ENCODE measurements at regions not wholly inside any gene's neighbourhood (a gene's known extent, or its start where the extent isn't known, plus 50 kb on each side); places are given as distances from the start of the nearest gene placed in this dataset.

DNA sequence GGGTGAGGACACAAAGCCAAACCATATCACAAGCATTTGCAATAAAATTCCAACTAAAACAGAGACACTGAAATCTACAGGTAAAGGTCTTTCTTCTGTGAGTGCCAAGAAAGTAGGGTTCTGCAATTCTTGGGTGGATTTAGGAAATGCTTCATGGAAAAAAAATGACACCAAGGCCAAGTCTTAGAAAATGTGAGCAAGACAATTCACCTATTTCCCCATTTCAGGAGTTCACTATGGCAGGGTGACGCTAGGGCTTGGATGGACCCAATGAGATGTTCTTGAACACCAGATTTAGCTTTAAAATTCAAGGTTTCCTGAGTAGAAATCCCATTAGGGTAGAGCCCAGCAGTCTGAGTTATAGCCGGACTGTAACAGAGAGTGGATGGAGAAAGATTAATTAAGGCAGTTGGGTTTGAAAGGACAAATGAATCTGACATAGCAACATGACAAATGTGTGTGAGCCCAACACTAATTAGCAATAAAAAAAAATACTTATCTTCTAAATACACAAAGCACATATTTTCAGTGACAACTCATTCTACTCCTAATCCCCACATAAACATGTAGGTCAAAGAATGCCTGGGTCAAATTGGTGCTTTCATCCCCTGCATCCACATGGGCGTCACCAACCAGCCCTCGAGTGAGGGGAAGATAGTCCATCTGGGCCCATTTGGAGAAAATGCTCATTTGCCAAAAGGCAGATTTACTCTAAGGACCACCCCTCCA lies 180.4 kb upstream of the JARID2 start:
- Histone ChIP-seq H3K9ac (ENCODE audit: low read length) (no peak overlapping the region), H2AFZ (ENCODE audit: low read depth, low read length, poor library complexity, severe bottlenecking) (peak overlapping the region; percentile 77), H3K36me3 (ENCODE audit: control insufficient read depth in 1 of 2, insufficient read depth in 2 of 2, low read length in 2 of 2) (no peaks in the 10 kb centered on the region), H3K4me1 (ENCODE audit: control insufficient read depth in 1 of 2, insufficient read depth in 2 of 2, low read length in 2 of 2) (peaks cover 0 to 21% of the 10 kb centered on the region in 2 experiments; a peak in 2 of 4 replicates), H3K4me3 (replicated peaks in 1 of 2; ENCODE audit: low read depth in 1 of 2, low read length in 2 of 2) (no peak overlapping the region), H3K4me2 (ENCODE audit: low read length) (no peak overlapping the region), H3K27me3 (ENCODE audit: insufficient read depth, low read length) (no peaks in the 10 kb centered on the region), H3K79me2 (ENCODE audit: insufficient read depth, low read length) (no peaks in the 10 kb centered on the region), H4K20me1 (ENCODE audit: insufficient read depth) (no peaks in the 10 kb centered on the region), H3K9me3 (ENCODE audit: control insufficient read depth in 1 of 2, insufficient read depth in 1 of 2, low read depth in 1 of 2, low read length in 2 of 2) (no peaks in the 10 kb centered on the region), H3K9me2 (ENCODE audit: insufficient read depth) (no peaks in the 10 kb centered on the region), H3K27ac (ENCODE audit: low read depth, low read length) (no peak overlapping the region)
- POLR2A ChIA-PET, result no interaction called here
- ATAC-seq (no peak), DNase-seq (ENCODE audit: low read depth, low spot score) (no peak)
- CTCF ChIA-PET, result no interaction called here
- TF ChIP-seq, protein P1, sequence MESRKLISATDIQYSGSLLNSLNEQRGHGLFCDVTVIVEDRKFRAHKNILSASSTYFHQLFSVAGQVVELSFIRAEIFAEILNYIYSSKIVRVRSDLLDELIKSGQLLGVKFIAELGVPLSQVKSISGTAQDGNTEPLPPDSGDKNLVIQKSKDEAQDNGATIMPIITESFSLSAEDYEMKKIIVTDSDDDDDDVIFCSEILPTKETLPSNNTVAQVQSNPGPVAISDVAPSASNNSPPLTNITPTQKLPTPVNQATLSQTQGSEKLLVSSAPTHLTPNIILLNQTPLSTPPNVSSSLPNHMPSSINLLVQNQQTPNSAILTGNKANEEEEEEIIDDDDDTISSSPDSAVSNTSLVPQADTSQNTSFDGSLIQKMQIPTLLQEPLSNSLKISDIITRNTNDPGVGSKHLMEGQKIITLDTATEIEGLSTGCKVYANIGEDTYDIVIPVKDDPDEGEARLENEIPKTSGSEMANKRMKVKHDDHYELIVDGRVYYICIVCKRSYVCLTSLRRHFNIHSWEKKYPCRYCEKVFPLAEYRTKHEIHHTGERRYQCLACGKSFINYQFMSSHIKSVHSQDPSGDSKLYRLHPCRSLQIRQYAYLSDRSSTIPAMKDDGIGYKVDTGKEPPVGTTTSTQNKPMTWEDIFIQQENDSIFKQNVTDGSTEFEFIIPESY (IDR thresholded peaks at IDR 0.05; ENCODE audit: extremely low read depth, insufficient replicate concordance, low read length), result no peak
- TF ChIP-seq, protein P2, sequence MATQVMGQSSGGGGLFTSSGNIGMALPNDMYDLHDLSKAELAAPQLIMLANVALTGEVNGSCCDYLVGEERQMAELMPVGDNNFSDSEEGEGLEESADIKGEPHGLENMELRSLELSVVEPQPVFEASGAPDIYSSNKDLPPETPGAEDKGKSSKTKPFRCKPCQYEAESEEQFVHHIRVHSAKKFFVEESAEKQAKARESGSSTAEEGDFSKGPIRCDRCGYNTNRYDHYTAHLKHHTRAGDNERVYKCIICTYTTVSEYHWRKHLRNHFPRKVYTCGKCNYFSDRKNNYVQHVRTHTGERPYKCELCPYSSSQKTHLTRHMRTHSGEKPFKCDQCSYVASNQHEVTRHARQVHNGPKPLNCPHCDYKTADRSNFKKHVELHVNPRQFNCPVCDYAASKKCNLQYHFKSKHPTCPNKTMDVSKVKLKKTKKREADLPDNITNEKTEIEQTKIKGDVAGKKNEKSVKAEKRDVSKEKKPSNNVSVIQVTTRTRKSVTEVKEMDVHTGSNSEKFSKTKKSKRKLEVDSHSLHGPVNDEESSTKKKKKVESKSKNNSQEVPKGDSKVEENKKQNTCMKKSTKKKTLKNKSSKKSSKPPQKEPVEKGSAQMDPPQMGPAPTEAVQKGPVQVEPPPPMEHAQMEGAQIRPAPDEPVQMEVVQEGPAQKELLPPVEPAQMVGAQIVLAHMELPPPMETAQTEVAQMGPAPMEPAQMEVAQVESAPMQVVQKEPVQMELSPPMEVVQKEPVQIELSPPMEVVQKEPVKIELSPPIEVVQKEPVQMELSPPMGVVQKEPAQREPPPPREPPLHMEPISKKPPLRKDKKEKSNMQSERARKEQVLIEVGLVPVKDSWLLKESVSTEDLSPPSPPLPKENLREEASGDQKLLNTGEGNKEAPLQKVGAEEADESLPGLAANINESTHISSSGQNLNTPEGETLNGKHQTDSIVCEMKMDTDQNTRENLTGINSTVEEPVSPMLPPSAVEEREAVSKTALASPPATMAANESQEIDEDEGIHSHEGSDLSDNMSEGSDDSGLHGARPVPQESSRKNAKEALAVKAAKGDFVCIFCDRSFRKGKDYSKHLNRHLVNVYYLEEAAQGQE (IDR thresholded peaks at IDR 0.05; ENCODE audit: low read depth), result no peak
- TF ChIP-seq, protein P3, sequence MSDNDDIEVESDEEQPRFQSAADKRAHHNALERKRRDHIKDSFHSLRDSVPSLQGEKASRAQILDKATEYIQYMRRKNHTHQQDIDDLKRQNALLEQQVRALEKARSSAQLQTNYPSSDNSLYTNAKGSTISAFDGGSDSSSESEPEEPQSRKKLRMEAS (IDR thresholded peaks at IDR 0.05), result no peak
- no peak for TF ChIP-seq CBX3 (IDR thresholded peaks at IDR 0.05; ENCODE audit: low read depth)
- no peak for TF ChIP-seq SRF (IDR thresholded peaks at IDR 0.05; ENCODE audit: low read depth)
- TF ChIP-seq POLR2A (IDR thresholded peaks at IDR 0.05; ENCODE audit: borderline replicate concordance, extremely low read depth, insufficient read depth, insufficient read length), result no peak
- no peak for TF ChIP-seq SIN3A (IDR thresholded peaks at IDR 0.05; ENCODE audit: low read depth)
- no peak for TF ChIP-seq POLR2AphosphoS5 (IDR thresholded peaks at IDR 0.05; ENCODE audit: low read depth, low read length)
- TF ChIP-seq, protein P4, sequence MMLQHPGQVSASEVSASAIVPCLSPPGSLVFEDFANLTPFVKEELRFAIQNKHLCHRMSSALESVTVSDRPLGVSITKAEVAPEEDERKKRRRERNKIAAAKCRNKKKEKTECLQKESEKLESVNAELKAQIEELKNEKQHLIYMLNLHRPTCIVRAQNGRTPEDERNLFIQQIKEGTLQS (IDR thresholded peaks at IDR 0.05), result no peak
- no peak for TF ChIP-seq RAD21 (IDR thresholded peaks at IDR 0.05; ENCODE audit: low read depth)
- TF ChIP-seq CEBPB (IDR thresholded peaks at IDR 0.05; ENCODE audit: low read depth), result no peak
- no peak for TF ChIP-seq TCF7L2 (IDR thresholded peaks at IDR 0.05; ENCODE audit: borderline replicate concordance, extremely low read depth, insufficient read depth, insufficient read length)
- no peak for TF ChIP-seq EGR1 (IDR thresholded peaks at IDR 0.05; ENCODE audit: low read depth)
- no peak for TF ChIP-seq ELF1 (IDR thresholded peaks at IDR 0.05; ENCODE audit: borderline replicate concordance, low read depth)
- TF ChIP-seq ZFX (IDR thresholded peaks at IDR 0.05), result no peak
- TF ChIP-seq EZH2phosphoT487 (IDR thresholded peaks at IDR 0.05; ENCODE audit: borderline replicate concordance), result no peak
- no peak for TF ChIP-seq SP1 (IDR thresholded peaks at IDR 0.05; ENCODE audit: low read depth)
- TF ChIP-seq FOSL1 (IDR thresholded peaks at IDR 0.05; ENCODE audit: low read depth), result no peak
- TF ChIP-seq, protein P5, sequence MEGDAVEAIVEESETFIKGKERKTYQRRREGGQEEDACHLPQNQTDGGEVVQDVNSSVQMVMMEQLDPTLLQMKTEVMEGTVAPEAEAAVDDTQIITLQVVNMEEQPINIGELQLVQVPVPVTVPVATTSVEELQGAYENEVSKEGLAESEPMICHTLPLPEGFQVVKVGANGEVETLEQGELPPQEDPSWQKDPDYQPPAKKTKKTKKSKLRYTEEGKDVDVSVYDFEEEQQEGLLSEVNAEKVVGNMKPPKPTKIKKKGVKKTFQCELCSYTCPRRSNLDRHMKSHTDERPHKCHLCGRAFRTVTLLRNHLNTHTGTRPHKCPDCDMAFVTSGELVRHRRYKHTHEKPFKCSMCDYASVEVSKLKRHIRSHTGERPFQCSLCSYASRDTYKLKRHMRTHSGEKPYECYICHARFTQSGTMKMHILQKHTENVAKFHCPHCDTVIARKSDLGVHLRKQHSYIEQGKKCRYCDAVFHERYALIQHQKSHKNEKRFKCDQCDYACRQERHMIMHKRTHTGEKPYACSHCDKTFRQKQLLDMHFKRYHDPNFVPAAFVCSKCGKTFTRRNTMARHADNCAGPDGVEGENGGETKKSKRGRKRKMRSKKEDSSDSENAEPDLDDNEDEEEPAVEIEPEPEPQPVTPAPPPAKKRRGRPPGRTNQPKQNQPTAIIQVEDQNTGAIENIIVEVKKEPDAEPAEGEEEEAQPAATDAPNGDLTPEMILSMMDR (IDR thresholded peaks at IDR 0.05 in 2 of 3, conservative IDR thresholded peaks at IDR 0.05 in 1 of 3; ENCODE audit: borderline replicate concordance in 1 of 3, insufficient read depth in 1 of 3, low read depth in 2 of 3, low read length in 2 of 3), result no peak
- TF ChIP-seq EZH2 (IDR thresholded peaks at IDR 0.05), result no peak
- intact Hi-C loops (cut with micrococcal nuclease), result no loop called here
- BruUV-seq (replicated peaks), result no TSS peak
- RAD21 ChIA-PET (ENCODE audit: low non-redundant PET in 1 of 2, low total read pairs in 2 of 2, uncharacterized antibody in 2 of 2, unreplicated experiment in 2 of 2), result no interaction called here

Measured in HCT116 (cell line).